D721Med (cell line): ENCODE measurements at regions not wholly inside any gene's neighbourhood (a gene's known extent, or its start where the extent isn't known, plus 50 kb on each side); places are given as distances from the start of the nearest gene placed in this dataset.
"Not testable (repeated sequence)": the region's sequence is repeated elsewhere in the genome, so short reads cannot be mapped to it uniquely, and the experiment has no call there.

Source experiments
- DNase-seq: peaks from one replicate; pipeline ENCODE4 v3.0.0; 2011; ENCODE audit warnings: low spot score; ENCODE audit not compliant: insufficient read length
- FAIRE-seq: peaks from 2 replicates; lab custom pipeline; 2011; peaks lifted over from hg19 to GRCh38; lab: Jason Lieb, UNC
- CTCF ChIP-seq: IDR thresholded peaks from 2 replicates; pipeline ENCODE4 v1.5.1; 2012; ENCODE audit warnings: mild to moderate bottlenecking, control low read depth; ENCODE audit not compliant: insufficient read depth; ENCODE audit errors: missing control alignments

- TF ChIP-seq CTCF, result no peak
- FAIRE-seq (no peak), DNase-seq (no peak)
Measured at GRCh38 chrX:140132937-140133336, 167.6 kb upstream of the CXorf66 start.

DNA sequence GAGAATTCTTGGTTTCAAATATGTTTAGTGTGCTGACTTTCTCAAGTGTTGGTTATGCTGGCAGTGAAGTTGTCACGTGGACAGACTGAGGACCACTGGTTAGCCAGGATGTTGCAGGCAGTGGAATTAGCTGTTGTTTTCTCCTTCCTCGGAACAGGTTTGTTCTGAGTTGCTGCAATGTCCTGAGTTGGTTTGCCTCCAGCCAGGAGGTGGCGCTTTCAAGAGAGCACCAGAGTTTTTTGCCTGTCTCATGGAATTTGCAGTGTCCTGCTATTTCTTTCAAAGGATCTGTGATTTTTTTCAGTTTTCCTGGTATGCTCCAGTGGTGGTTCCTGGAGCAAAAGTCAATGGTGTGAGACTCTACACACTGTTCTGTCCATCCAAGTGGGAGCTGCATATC is 158.1 kb upstream of the CXorf66 start:
- TF ChIP-seq CTCF, result no peak
- DNase-seq, result no peak
- no peak for FAIRE-seq

GRCh38 chrX:140114059-140114458 is 148.7 kb upstream of the CXorf66 start:
- DNase-seq, FAIRE-seq: not testable (repeated sequence)

GRCh38 chrX:140110081-140110650 is 144.8 kb upstream of the CXorf66 start:
- no peak for TF ChIP-seq CTCF
- no peak for DNase-seq
- no peak for FAIRE-seq

- no peak for DNase-seq
- FAIRE-seq, result no peak
- TF ChIP-seq CTCF, result no peak
Measured at GRCh38 chrX:140104760-140105159, 139.4 kb upstream of the CXorf66 start.

DNA sequence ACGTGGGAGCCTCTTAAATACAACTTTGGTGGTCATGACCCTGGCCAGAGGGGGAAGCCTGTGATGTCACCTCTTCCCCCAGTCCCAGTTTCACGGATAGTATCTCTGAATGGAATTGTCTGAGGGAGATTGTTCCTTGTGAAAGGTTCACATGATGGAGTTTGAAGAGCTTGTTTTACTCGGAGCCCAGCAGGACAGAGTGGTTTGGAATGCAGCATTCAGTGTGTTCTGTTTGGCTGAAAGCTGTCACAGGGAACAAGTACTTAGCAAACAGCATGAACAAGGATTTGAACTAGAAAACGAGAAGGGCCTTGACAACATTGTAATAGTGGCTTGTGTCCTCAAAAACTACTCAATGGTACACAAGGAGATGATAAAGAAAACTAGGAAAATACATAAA is 133.9 kb upstream of the CXorf66 start:
- FAIRE-seq, result no peak
- no peak for TF ChIP-seq CTCF

DNA sequence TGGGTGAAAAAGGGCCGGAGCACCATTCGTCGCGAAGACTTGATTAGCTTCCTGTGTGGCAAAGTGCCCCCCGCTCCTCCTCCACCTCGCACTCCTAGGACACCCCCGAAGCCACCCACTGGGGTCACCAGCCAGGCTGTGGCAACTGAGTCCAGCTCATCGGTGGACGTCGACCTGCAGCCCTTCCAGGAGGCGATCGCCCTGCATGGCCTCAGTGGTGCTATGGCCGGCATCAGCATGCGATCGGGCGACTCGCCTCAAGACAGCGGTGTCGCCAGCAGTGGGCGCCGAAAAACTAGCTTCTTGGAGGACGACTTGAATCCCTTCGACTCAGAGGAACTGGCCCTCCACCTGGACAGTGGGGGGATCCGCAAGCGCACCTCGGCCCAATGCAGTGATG is 126.8 kb upstream of the CXorf66 start:
- DNase-seq (no peak), FAIRE-seq (no peak)
- no peak for TF ChIP-seq CTCF

More for the DNA sequence above, 133.9 kb upstream of the CXorf66 start:
- no peak for DNase-seq
